Ishikawa (cell line): ENCODE measurements at regions not wholly inside any gene's neighbourhood (a gene's known extent, or its start where the extent isn't known, plus 50 kb on each side); places are given as distances from the start of the nearest gene placed in this dataset.

Experiments
- CEBPB ChIP-seq: IDR thresholded peaks from 2 replicates; pipeline ENCODE4 v1.6.1; 2012
- CREB1 ChIP-seq: IDR thresholded peaks from 2 replicates; pipeline ENCODE4 v1.6.1; 2012; ENCODE audit warnings: low read depth
- EGR1 ChIP-seq: IDR thresholded peaks from 2 replicates; pipeline ENCODE4 v1.6.1; 2012
- EP300 ChIP-seq: IDR thresholded peaks from 2 replicates; pipeline ENCODE4 v1.6.1; 2012; ENCODE audit warnings: borderline replicate concordance
- FOXM1 ChIP-seq: IDR thresholded peaks from 2 replicates; pipeline ENCODE4 v1.6.1; 2012; ENCODE audit warnings: low read depth, borderline replicate concordance
- NFIC ChIP-seq: IDR thresholded peaks from 2 replicates; pipeline ENCODE4 v1.6.1; 2012
- RAD21 ChIP-seq: IDR thresholded peaks from 2 replicates; pipeline ENCODE4 v1.6.1; 2012; ENCODE audit warnings: low read depth
- TAF1 ChIP-seq: IDR thresholded peaks from 2 replicates; pipeline ENCODE4 v1.6.1; 2012; ENCODE audit warnings: low read depth, mild to moderate bottlenecking
- TCF12 ChIP-seq: IDR thresholded peaks from 2 replicates; pipeline ENCODE4 v1.6.1; 2012; ENCODE audit warnings: low read depth
- TEAD4 ChIP-seq: IDR thresholded peaks from 2 replicates; pipeline ENCODE4 v1.6.1; 2012
- YY1 ChIP-seq: IDR thresholded peaks from 2 replicates; pipeline ENCODE4 v1.6.1; 2012; ENCODE audit warnings: low read depth
- ZBTB7A ChIP-seq: IDR thresholded peaks from 2 replicates; pipeline ENCODE4 v1.6.1; 2012; ENCODE audit warnings: low read depth
- TF ChIP-seq, protein P1 (sequence below): IDR thresholded peaks from 2 replicates; pipeline ENCODE4 v1.6.1; 2012; ENCODE audit warnings: low read depth, mild to moderate bottlenecking
- TF ChIP-seq, protein P2 (sequence below): IDR thresholded peaks from 2 replicates; pipeline ENCODE4 v1.6.1; 2012
- TF ChIP-seq, protein P3 (sequence below): IDR thresholded peaks from 2 replicates; pipeline ENCODE4 v1.6.1; 2012

DNA sequence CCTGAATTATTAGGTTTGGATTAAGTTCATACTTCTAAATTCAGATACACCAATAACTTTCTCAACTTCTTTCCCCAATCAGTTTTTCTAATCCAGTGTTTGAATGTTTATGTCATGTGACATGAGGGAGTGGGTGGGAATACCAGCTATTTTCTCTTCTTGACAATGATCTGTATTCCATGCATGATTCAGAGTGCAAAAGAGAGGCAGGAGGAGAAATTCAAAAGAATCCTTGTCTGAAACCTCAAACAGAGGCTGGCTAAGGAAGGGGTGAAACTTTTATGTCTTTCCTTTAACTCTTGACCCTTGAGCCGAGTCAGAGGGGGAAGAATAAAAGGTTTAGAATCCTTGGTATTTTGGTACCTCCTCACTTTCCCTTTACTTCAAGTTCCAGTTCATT is 544.7 kb downstream of the SPRY1 start:
- TF ChIP-seq EP300 (no peak), EGR1 (no peak), RAD21 (no peak)
- TF ChIP-seq, protein P1, sequence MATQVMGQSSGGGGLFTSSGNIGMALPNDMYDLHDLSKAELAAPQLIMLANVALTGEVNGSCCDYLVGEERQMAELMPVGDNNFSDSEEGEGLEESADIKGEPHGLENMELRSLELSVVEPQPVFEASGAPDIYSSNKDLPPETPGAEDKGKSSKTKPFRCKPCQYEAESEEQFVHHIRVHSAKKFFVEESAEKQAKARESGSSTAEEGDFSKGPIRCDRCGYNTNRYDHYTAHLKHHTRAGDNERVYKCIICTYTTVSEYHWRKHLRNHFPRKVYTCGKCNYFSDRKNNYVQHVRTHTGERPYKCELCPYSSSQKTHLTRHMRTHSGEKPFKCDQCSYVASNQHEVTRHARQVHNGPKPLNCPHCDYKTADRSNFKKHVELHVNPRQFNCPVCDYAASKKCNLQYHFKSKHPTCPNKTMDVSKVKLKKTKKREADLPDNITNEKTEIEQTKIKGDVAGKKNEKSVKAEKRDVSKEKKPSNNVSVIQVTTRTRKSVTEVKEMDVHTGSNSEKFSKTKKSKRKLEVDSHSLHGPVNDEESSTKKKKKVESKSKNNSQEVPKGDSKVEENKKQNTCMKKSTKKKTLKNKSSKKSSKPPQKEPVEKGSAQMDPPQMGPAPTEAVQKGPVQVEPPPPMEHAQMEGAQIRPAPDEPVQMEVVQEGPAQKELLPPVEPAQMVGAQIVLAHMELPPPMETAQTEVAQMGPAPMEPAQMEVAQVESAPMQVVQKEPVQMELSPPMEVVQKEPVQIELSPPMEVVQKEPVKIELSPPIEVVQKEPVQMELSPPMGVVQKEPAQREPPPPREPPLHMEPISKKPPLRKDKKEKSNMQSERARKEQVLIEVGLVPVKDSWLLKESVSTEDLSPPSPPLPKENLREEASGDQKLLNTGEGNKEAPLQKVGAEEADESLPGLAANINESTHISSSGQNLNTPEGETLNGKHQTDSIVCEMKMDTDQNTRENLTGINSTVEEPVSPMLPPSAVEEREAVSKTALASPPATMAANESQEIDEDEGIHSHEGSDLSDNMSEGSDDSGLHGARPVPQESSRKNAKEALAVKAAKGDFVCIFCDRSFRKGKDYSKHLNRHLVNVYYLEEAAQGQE: no peak

DNA sequence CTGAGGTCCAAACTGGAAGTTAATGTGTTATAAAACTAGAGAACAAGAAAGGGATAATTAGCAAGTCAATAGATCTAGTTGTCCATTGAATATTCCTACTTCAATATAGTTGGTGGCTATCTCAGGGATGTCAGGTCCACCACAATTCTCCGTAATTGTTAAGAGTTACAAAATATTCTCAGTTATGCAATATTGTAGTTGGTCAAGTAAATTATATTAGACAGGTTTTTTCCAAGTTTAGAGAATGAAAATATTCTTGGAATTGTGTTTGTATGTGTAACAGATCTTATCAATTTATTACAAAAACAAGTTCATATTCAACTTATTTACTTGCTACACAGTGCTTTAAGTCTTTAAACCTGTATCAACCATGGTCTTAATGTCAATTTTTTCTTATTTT is 547.4 kb downstream of the SPRY1 start:
- TF ChIP-seq ZBTB7A (no peak), CEBPB (no peak), TCF12 (no peak), EP300 (no peak), EGR1 (no peak)
- TF ChIP-seq, protein P2, sequence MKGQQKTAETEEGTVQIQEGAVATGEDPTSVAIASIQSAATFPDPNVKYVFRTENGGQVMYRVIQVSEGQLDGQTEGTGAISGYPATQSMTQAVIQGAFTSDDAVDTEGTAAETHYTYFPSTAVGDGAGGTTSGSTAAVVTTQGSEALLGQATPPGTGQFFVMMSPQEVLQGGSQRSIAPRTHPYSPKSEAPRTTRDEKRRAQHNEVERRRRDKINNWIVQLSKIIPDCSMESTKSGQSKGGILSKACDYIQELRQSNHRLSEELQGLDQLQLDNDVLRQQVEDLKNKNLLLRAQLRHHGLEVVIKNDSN: no peak

DNA sequence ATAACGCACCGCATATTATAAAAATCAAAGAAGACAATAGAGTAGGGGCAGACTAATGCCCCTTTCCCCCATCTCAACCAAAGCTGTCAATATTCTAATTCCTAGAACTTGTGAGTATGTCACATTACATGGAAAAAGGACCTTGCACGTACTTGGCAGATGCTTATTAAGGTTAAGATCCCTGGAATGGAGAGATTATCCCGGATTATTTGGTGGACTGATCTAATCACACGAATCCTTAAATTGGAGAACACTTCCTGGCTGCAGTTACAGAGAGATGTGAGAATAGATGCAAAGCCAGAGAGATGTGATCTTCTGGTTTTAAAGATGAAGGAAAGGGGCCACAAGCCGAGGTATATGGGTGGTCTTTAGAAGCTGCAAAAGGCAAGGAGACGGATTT is 548.7 kb downstream of the SPRY1 start:
- TF ChIP-seq TAF1: no peak
- TF ChIP-seq, protein P1: no peak
- no peak for TF ChIP-seq YY1
- TF ChIP-seq ZBTB7A: no peak
- TF ChIP-seq, protein P2: no peak
- no peak for TF ChIP-seq EP300
- TF ChIP-seq CREB1: no peak
- TF ChIP-seq EGR1: no peak
- no peak for TF ChIP-seq NFIC
- TF ChIP-seq TEAD4: no peak

DNA sequence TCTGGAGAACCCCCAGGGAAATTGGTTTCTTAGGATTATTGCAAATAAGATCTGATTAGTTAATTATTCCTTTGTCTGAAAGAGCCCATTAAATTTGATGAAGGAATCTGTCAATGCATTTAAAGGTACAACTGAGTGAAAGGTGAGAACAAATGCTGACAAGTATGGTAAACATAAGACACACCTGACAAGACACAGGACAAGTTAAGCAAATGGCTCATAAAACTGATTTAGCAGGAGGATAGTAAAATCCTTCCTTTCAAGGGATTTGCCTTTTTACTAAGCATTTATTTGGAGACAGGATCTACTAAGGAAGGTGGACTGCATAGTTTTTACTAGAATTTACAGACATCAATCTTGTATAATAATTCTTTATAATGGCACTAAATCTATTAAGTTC is 553.9 kb downstream of the SPRY1 start:
- TF ChIP-seq, protein P3, sequence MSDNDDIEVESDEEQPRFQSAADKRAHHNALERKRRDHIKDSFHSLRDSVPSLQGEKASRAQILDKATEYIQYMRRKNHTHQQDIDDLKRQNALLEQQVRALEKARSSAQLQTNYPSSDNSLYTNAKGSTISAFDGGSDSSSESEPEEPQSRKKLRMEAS: no peak
- no peak for TF ChIP-seq FOXM1
- no peak for TF ChIP-seq EP300
- no peak for TF ChIP-seq CEBPB
- no peak for TF ChIP-seq NFIC
- TF ChIP-seq RAD21: no peak
- TF ChIP-seq TCF12: no peak
- TF ChIP-seq, protein P2: no peak
- no peak for TF ChIP-seq CREB1
- TF ChIP-seq, protein P1: no peak

DNA sequence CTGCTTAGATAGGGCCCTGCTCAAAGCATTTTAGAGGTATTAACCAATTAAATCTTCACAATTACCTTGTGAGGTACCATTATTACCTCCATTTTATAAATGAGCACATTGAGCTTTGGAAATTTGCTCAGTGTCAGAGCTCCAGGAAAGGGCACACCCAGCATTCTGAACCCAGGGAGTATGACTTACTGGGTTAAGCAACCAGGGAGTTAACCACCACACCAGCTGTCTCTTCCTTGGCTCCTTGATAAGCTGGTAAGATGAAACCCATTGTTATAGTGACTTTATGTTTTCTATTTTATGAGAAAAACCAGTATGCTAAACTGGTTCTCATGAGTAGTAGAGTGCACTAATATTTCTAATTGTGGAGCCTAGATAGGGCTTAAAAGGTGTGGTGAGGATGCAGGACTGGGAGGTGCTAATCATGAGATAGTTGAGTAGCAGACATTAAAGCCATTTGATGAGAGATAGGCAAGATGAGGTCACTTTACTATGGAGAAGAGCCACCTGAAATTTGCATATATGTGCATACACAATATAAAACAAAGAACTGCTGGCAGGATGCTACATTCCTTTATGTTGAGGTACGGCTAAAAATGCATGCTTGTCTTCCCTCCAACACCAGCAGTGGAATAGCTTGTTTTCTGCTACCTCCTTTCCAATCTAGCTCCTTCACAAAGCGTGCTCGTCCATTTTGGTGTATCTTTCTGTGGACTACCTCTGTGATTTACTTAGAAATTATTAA is 556.1 kb downstream of the SPRY1 start:
- no peak for TF ChIP-seq ZBTB7A
- TF ChIP-seq CREB1: no peak
- TF ChIP-seq EP300: no peak
- no peak for TF ChIP-seq TAF1
- TF ChIP-seq RAD21: no peak
- no peak for TF ChIP-seq NFIC
- TF ChIP-seq TEAD4: no peak
- TF ChIP-seq FOXM1: no peak
- TF ChIP-seq TCF12: no peak
- TF ChIP-seq, protein P2: no peak
- no peak for TF ChIP-seq YY1
- no peak for TF ChIP-seq CEBPB
- TF ChIP-seq, protein P3: no peak
- TF ChIP-seq, protein P1: no peak
